H1 (cell line): ENCODE measurements at regions not wholly inside any gene's neighbourhood (a gene's known extent, or its start where the extent isn't known, plus 50 kb on each side); places are given as distances from the start of the nearest gene placed in this dataset.

Source experiments
- CTCF ChIA-PET: fragments of 300-600 bp; sonication (Branson Sonifier 250); formaldehyde crosslinking; loops from one replicate; lab custom pipeline; 2021; ENCODE audit not compliant: partially characterized antibody; lab: Charles Lee
- POLR2A ChIA-PET: fragments of 300-600 bp; sonication (Branson Sonifier 250); formaldehyde crosslinking; loops from one replicate; lab custom pipeline; 2021; ENCODE audit warnings: inconsistent platforms; ENCODE audit not compliant: partially characterized antibody; lab: Charles Lee
- DNase-seq, 2 experiments: peaks; one replicate each; pipeline versions ENCODE4 v3.0.0 to v3.0.0-alpha.2; 2010 to 2022; ENCODE audit warnings: low spot score in 2 of 2, low read depth in 1 of 2, mixed read lengths in 1 of 2
- FAIRE-seq: peaks from 2 replicates; lab custom pipeline; 2011; peaks lifted over from hg19 to GRCh38; lab: Jason Lieb, UNC
- H2AFZ ChIP-seq: 2 replicates; pipeline ENCODE4 v1.8.1; 2012; ENCODE audit warnings: low read length, inconsistent platforms
- H2AK5ac ChIP-seq: 2 replicates; pipeline ENCODE4 v1.6.1; 2013; ENCODE audit warnings: low read depth, low read length
- H2BK120ac ChIP-seq: replicated peaks from 2 replicates; pipeline ENCODE3; 2013; ENCODE audit warnings: low read depth, low read length, inconsistent platforms
- H2BK12ac ChIP-seq: 2 replicates; pipeline ENCODE4 v1.6.1; 2013; ENCODE audit warnings: low read depth, low read length
- H2BK15ac ChIP-seq: 2 replicates; pipeline ENCODE4 v1.6.1; 2013; ENCODE audit warnings: low read length
- H2BK20ac ChIP-seq: 2 replicates; pipeline ENCODE4 v1.6.1; 2013; ENCODE audit warnings: low read length
- H2BK5ac ChIP-seq: 2 replicates; pipeline ENCODE4 v1.6.1; 2013; ENCODE audit warnings: low read depth, low read length
- H3K14ac ChIP-seq: 2 replicates; pipeline ENCODE4 v1.6.1; 2013; ENCODE audit warnings: inconsistent platforms; ENCODE audit not compliant: insufficient read length
- H3K18ac ChIP-seq: 2 replicates; pipeline ENCODE4 v1.6.1; 2013; ENCODE audit warnings: low read length; ENCODE audit errors: extremely low read depth
- H3K23ac ChIP-seq: 2 replicates; pipeline ENCODE4 v1.6.1; 2013; ENCODE audit warnings: inconsistent platforms; ENCODE audit not compliant: insufficient read length
- H3K23me2 ChIP-seq: 2 replicates; pipeline ENCODE4 v1.6.1; 2013; ENCODE audit warnings: low read depth, low read length
- H3K27ac ChIP-seq: 2 replicates; pipeline ENCODE4 v1.6.1; 2011; ENCODE audit warnings: low read depth, low read length, inconsistent platforms
- H3K27me3 ChIP-seq, 4 experiments: replicated peaks in 1 of 4; 1 replicate in 1 of 4; 2 replicates in 3 of 4; pipeline versions ENCODE4 v1.6.1 to v1.8.1; 2011 to 2013; ENCODE audit warnings: low read length in 3 of 4, mild to moderate bottlenecking in 3 of 4, inconsistent platforms in 2 of 4, mixed read lengths in 2 of 4, moderate library complexity in 1 of 4; ENCODE audit not compliant: control insufficient read depth in 3 of 4, insufficient read depth in 3 of 4; ENCODE audit errors: extremely low read depth in 1 of 4
- H3K36me3 ChIP-seq, 4 experiments: 2 replicates each; pipeline versions ENCODE4 v1.6.1 to v1.8.1; 2011 to 2013; ENCODE audit warnings: mild to moderate bottlenecking in 4 of 4, low read length in 3 of 4, moderate library complexity in 2 of 4, control low read depth in 1 of 4, inconsistent platforms in 1 of 4; ENCODE audit not compliant: insufficient read depth in 4 of 4, control insufficient read depth in 2 of 4
- H3K4ac ChIP-seq: replicated peaks from 2 replicates; pipeline ENCODE3; 2013; ENCODE audit warnings: low read length, low read depth, mixed read lengths, inconsistent platforms; ENCODE audit not compliant: insufficient read length
- H3K4me1 ChIP-seq, 4 experiments: replicated peaks in 1 of 4; 1 replicate in 1 of 4; 2 replicates in 3 of 4; pipeline versions ENCODE4 v1.6.1 to v1.8.1; 2011 to 2013; ENCODE audit warnings: low read length in 3 of 4, inconsistent platforms in 2 of 4, mixed read lengths in 1 of 4; ENCODE audit not compliant: insufficient read depth in 4 of 4, control insufficient read depth in 3 of 4
- H3K4me2 ChIP-seq, 2 experiments: 2 replicates each; pipeline versions ENCODE4 v1.6.1 to v1.8.1; 2011 to 2013; ENCODE audit warnings: low read depth in 2 of 2, low read length in 2 of 2, control low read depth in 1 of 2, inconsistent platforms in 1 of 2, mild to moderate bottlenecking in 1 of 2; ENCODE audit not compliant: insufficient read depth in 1 of 2
- H3K4me3 ChIP-seq, 4 experiments: fragments of 200-600, 300-600 bp in 1 of 4; sonication (generic), shearing (Covaris generic), sonication (Bioruptor Twin) in 1 of 4; 2 replicates each; pipeline versions ENCODE4 v1.5.1 to v1.8.1; 2011 to 2016; ENCODE audit warnings: low read length in 4 of 4, low read depth in 3 of 4, control low read depth in 2 of 4, inconsistent platforms in 2 of 4, mild to moderate bottlenecking in 2 of 4, mixed read lengths in 1 of 4, moderate library complexity in 1 of 4; ENCODE audit not compliant: insufficient read depth in 2 of 4; ENCODE audit errors: extremely low read depth in 1 of 4
- H3K56ac ChIP-seq: replicated peaks from 2 replicates; pipeline ENCODE3; 2013; ENCODE audit warnings: low read depth, mild to moderate bottlenecking, mixed read lengths, low read length, inconsistent platforms; ENCODE audit not compliant: insufficient read length
- H3K79me1 ChIP-seq: 2 replicates; pipeline ENCODE4 v1.6.1; 2013; ENCODE audit warnings: low read depth, low read length, control low read depth
- H3K79me2 ChIP-seq, 2 experiments: 2 replicates each; pipeline versions ENCODE4 v1.6.1 to v1.8.1; 2012 to 2013; ENCODE audit warnings: low read length in 2 of 2, mild to moderate bottlenecking in 2 of 2, inconsistent platforms in 1 of 2; ENCODE audit not compliant: insufficient read depth in 2 of 2, control insufficient read depth in 1 of 2
- H3K9ac ChIP-seq, 4 experiments: replicated peaks in 1 of 4; 1 replicate in 1 of 4; 2 replicates in 3 of 4; pipeline versions ENCODE4 v1.6.1 to v1.8.1; 2011 to 2013; ENCODE audit warnings: low read depth in 3 of 4, low read length in 3 of 4, control low read depth in 2 of 4, mild to moderate bottlenecking in 2 of 4, moderate library complexity in 2 of 4, inconsistent platforms in 1 of 4; ENCODE audit errors: extremely low read depth in 1 of 4
- H3K9me3 ChIP-seq, 2 experiments: 2 replicates each; pipeline versions ENCODE4 v1.6.1 to v1.8.1; 2012 to 2013; ENCODE audit warnings: mild to moderate bottlenecking in 2 of 2, moderate library complexity in 2 of 2, control low read depth in 1 of 2, inconsistent platforms in 1 of 2, low read depth in 1 of 2, low read length in 1 of 2, mixed read lengths in 1 of 2; ENCODE audit not compliant: insufficient read depth in 2 of 2
- H4K20me1 ChIP-seq, 2 experiments: replicated peaks in 1 of 2; 2 replicates each; pipeline versions ENCODE3 to v1.8.1; 2011 to 2013; ENCODE audit warnings: inconsistent platforms in 2 of 2, low read length in 2 of 2, mild to moderate bottlenecking in 1 of 2; ENCODE audit not compliant: insufficient read depth in 2 of 2, control insufficient read depth in 1 of 2
- H4K5ac ChIP-seq: 2 replicates; pipeline ENCODE4 v1.6.1; 2013; ENCODE audit warnings: low read length, low read depth, mixed read lengths, inconsistent platforms; ENCODE audit not compliant: insufficient read length
- H4K8ac ChIP-seq: 2 replicates; pipeline ENCODE4 v1.8.0; 2013; ENCODE audit warnings: mild to moderate bottlenecking, moderate library complexity, low read length, inconsistent platforms; ENCODE audit not compliant: insufficient read depth; ENCODE audit errors: extremely low read depth
- H4K91ac ChIP-seq: replicated peaks from 2 replicates; pipeline ENCODE3; 2013; ENCODE audit warnings: low read length, mixed read lengths, inconsistent platforms; ENCODE audit not compliant: insufficient read length
- ASH2L ChIP-seq: fragments of 200-600, 300-600 bp; sonication (generic); IDR thresholded peaks from one replicate; pipeline ENCODE4 v1.7.1; 2017; ENCODE audit warnings: low read length
- EGR1 ChIP-seq: IDR thresholded peaks from 2 replicates; pipeline ENCODE4 v1.6.1; 2011; ENCODE audit warnings: low read depth, low read length, borderline replicate concordance
- POLR2A ChIP-seq, 2 experiments: IDR thresholded peaks; 1 replicate in 1 of 2; 2 replicates in 1 of 2; pipeline ENCODE4 v1.6.1; 2011; ENCODE audit warnings: low read depth in 2 of 2, low read length in 2 of 2, mild to moderate bottlenecking in 2 of 2; ENCODE audit errors: control extremely low read depth in 1 of 2
- WGBS, 2 experiments: shearing (Covaris generic) in 1 of 2; methylation state at CpG; one replicate each; pipeline versions ENCODE4 v1.1.6 to v1.1.7; 2013 to 2015; ENCODE audit warnings: low lambda C conversion rate in 2 of 2, mixed read lengths in 2 of 2, inconsistent platforms in 1 of 2, low coverage in 1 of 2, missing lambda C conversion rate in 1 of 2; ENCODE audit not compliant: insufficient replicate concordance in 2 of 2, insufficient coverage in 1 of 2, insufficient read length in 1 of 2; ENCODE audit errors: extremely low coverage in 1 of 2, missing lambda C conversion rate in 1 of 2; 5-methylcytosine and 5-hydroxymethylcytosine counted together

DNA sequence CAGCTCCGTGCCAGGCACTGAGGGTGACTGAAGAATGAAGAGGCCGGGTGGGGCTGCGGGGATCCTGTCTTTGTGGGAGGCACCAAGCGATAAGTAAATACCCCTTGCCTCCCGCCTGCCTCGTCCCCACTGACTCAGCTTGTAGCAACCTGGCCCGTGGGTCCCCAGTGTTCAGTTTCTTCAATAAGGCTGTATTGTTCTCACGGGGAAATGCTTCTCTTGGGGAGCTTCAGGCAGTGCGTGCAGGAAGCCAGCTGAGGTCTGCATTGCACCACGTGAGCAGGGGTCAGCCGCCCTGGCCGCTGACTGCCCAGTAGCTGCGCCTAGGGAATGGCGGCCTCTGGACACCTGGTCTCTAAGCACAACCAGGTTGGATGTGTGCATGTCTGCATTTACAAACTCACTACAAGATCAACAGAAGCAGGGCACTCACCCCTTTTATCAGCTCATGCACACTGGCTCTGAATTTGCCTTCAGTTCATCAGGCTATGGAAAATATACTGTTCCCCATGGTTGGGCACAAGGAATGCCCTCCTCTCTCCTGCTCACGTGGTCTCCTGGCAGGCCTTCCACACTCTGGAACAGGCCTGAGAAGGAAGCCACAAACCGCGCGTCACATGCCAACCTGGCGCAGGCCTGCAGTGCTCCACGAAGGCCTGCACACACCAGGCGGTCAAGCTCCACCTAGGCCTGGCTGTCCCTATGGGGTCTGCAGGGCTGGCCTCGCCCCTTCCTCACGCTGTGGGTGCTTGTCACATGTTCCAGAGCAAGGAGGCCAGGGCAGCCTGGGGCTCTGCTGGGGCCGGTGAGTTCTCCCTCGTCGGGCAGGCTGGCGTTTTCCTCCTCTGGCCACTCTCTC, 135.7 kb upstream of the RNF32 start:
- Histone ChIP-seq H2BK5ac (no peak overlapping the region), H3K18ac (no peak overlapping the region), H3K4me2 (no peak overlapping the region), H3K9me3 (no peaks in the 10 kb centered on the region), H4K5ac (no peak overlapping the region), H2BK20ac (no peak overlapping the region), H2BK15ac (no peak overlapping the region), H3K79me2 (no peaks in the 10 kb centered on the region), H3K79me1 (no peaks in the 10 kb centered on the region), H2BK120ac (no peak overlapping the region), H3K23me2 (no peaks in the 10 kb centered on the region), H2AFZ (no peak overlapping the region), H4K8ac (no peak overlapping the region), H3K56ac (no peak overlapping the region), H4K20me1 (no peaks in the 10 kb centered on the region), H3K27ac (no peak overlapping the region), H3K36me3 (no peaks in the 10 kb centered on the region), H3K9ac (no peak overlapping the region), H3K14ac (no peak overlapping the region), H3K4ac (no peak overlapping the region), H3K4me1 (no peaks in the 10 kb centered on the region; a peak in 1 of 7 replicates), H2BK12ac (no peak overlapping the region), H2AK5ac (no peak overlapping the region), H3K4me3 (no peak overlapping the region), H3K27me3 (no peaks in the 10 kb centered on the region), H4K91ac (no peak overlapping the region), H3K23ac (no peak overlapping the region)
- POLR2A ChIA-PET: interaction anchor here (0.9 kb wide), 1 partner anchor 10 kb away, joined by 4 read pairs; no protein-coding TSS in a partner anchor
- TF ChIP-seq ASH2L (no peak), POLR2A (IDR thresholded peaks at IDR 0.05; ENCODE audit: control extremely low read depth in 1 of 2, low read depth in 2 of 2, low read length in 2 of 2) (no peak), EGR1 (no peak)
- DNase-seq: peak in 1 of 2 experiments; percentile 37
- WGBS, 2 experiments: 87% methylated on average over 26 of the region's 27 CpGs; no CpG with 5 or more reads in 1 of the 2 experiments
- CTCF ChIA-PET: interaction anchor here (1.7 kb wide), 1 partner anchor 9 kb away, joined by 5 read pairs; no protein-coding TSS in a partner anchor
- no peak for FAIRE-seq
